ENCODE measurements at regions not wholly inside any gene's neighbourhood (a gene's known extent, or its start where the extent isn't known, plus 50 kb on each side); places are given as distances from the start of the nearest gene placed in this dataset.

DNA sequence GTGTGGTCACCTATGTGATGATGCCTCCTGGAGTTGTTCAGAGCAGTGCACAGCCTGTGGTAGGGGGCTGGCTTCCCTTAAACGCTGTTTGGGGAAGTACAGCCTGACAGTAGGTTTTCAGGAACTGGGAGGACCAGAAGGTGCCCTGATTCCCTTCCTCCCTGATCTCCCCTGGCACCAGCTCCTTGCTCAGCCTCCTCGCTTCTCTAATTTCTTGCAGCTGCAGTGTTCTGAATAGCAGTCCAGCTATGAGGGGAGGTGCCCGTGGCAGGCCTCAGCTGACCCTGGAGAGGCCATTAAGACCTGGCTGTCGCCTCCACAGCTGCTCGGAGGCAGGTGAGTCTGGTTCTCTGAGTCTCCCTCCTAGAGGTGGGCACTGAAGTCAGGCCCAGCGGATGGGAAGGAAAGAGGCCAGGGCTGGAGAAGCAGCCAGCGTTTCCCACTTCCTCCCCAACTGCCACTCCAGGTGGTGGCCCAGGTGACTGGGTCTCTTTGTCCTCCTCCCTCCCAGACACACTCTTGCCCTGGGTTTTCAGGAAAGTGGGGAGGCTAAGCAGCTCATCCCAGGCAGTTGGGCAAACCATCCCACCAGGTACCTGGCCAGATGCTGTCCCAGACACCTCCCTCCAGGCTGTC lies 52.0 kb upstream of the RPL11 start:
- no peak overlapping the region for H3K4me3 Mint-ChIP-seq
- H3K36me3 Mint-ChIP-seq: no peaks in the 10 kb centered on the region
- peaks cover 23% of the 10 kb centered on the region for H3K4me1 Mint-ChIP-seq (ENCODE audit: low read depth)
- no peak overlapping the region for H3K27ac Mint-ChIP-seq
- H3K27me3 Mint-ChIP-seq: no peaks in the 10 kb centered on the region
- no peaks in the 10 kb centered on the region for H3K9me3 Mint-ChIP-seq (ENCODE audit: low read depth)

GRCh38 chr1:23638786-23639241 lies 52.8 kb upstream of the RPL11 start:
- no peaks in the 10 kb centered on the region for H3K27me3 Mint-ChIP-seq
- H3K4me1 Mint-ChIP-seq (ENCODE audit: low read depth): peaks cover 29% of the 10 kb centered on the region
- H3K27ac Mint-ChIP-seq: no peak overlapping the region
- H3K9me3 Mint-ChIP-seq (ENCODE audit: low read depth): no peaks in the 10 kb centered on the region
- no peaks in the 10 kb centered on the region for H3K36me3 Mint-ChIP-seq
- H3K4me3 Mint-ChIP-seq: no peak overlapping the region

DNA sequence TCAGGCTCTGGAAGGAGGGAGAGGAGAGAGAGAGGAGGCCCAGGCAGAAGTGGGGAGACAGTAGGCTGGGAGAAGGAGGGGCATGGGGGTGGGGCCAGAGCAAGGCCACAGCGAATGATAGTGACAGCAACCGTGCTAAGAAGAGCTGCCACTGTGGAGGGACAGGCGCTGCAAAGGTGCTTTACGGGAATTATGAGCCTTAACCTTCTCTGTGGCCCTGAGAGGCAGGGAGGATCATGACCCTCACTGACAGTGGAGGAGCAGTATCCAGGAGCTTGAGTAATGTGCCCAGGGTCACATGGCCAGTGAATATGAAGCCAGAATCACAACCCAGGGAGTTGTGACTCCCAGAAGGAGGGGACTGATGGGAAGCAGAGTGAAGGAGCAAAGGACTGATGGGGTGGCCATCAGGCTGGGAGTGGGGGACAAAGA lies 53.4 kb upstream of the RPL11 start:
- no peaks in the 10 kb centered on the region for H3K9me3 Mint-ChIP-seq (ENCODE audit: low read depth)
- no peaks in the 10 kb centered on the region for H3K27me3 Mint-ChIP-seq
- no peak overlapping the region for H3K27ac Mint-ChIP-seq
- peaks cover 29% of the 10 kb centered on the region for H3K4me1 Mint-ChIP-seq (ENCODE audit: low read depth)
- H3K36me3 Mint-ChIP-seq: no peaks in the 10 kb centered on the region
- no peak overlapping the region for H3K4me3 Mint-ChIP-seq

- Mint-ChIP-seq H3K4me3 (no peak overlapping the region), H3K4me1 (ENCODE audit: low read depth) (peaks cover 29% of the 10 kb centered on the region), H3K9me3 (ENCODE audit: low read depth) (no peaks in the 10 kb centered on the region)
Measured at GRCh38 chr1:23636009-23636408, 55.6 kb upstream of the RPL11 start.

DNA sequence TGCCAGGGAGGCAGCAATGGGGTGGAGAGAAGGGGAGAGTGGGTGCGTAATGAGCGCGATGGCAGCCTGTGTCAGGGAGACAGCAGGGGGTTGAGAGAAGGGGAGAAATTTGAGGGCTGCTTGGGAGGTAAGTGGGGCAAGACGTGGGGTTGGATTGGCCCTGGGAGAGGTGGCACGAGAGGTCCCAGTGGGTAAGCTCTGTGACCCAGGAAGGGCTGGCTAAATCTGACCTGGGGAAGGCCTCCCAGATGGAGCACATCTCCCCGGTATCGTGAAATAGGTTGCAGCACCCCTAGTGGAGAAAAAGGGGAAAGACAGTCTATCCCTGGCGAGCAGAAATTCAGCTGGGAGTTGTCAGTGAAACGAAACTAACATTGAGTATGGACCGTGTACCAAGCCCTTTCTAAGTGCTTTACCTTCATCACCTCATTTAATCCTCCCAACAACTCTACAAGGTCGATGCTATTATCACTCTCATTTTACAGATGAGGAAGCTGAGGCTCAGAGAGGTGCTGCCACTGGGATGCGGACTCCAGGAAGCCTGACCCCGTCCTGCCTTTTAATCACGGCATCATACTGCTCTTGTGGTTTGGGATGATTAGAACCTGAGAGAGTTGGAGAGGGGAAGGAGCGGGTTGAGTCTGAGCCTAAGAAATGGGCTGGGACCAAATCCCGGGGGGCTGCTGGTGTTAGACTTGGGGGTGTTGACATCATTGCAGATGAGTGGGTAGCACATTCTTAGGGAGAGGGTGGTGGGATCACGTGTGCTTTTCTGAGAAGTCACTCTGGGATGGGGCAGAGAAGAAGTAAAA lies 56.6 kb upstream of the RPL11 start:
- Mint-ChIP-seq H3K4me1 (ENCODE audit: low read depth) (peaks cover 33% of the 10 kb centered on the region), H3K4me3 (peak overlapping the region; percentile 63), H3K36me3 (no peaks in the 10 kb centered on the region), H3K9me3 (ENCODE audit: low read depth) (no peaks in the 10 kb centered on the region), H3K27me3 (no peaks in the 10 kb centered on the region), H3K27ac (peak overlapping the region; percentile 88)

More at GRCh38 chr1:23636009-23636408, 55.6 kb upstream of the RPL11 start:
- H3K27me3 Mint-ChIP-seq: no peaks in the 10 kb centered on the region
- no peaks in the 10 kb centered on the region for H3K36me3 Mint-ChIP-seq
- peak overlapping the region; percentile 58 for H3K27ac Mint-ChIP-seq

DNA sequence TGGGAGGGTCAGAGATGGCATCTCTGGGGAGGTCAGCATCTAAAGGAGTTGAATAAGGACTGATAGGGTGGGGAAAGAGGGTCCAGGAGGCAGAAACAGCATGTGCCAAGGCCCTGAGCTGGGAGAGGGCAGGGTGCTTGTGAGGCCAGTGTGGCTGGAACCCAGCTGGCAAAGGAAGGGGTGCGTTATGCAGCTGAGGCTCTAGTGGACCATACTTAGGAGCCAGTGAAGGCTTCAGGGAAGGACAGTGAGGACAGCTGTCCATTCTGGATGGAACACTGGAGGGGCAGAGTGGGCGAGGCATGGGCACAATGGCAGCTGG lies 57.1 kb upstream of the RPL11 start:
- H3K9me3 Mint-ChIP-seq (ENCODE audit: low read depth): no peaks in the 10 kb centered on the region
- H3K4me1 Mint-ChIP-seq (ENCODE audit: low read depth): peaks cover 38% of the 10 kb centered on the region
- H3K27ac Mint-ChIP-seq: peak overlapping the region; percentile 88
- H3K27me3 Mint-ChIP-seq: no peaks in the 10 kb centered on the region
- no peaks in the 10 kb centered on the region for H3K36me3 Mint-ChIP-seq
- H3K4me3 Mint-ChIP-seq: peak overlapping the region; percentile 13

- Mint-ChIP-seq H3K27ac (peak overlapping the region; percentile 58), H3K36me3 (no peaks in the 10 kb centered on the region), H3K27me3 (no peaks in the 10 kb centered on the region), H3K9me3 (ENCODE audit: low read depth) (no peaks in the 10 kb centered on the region), H3K4me1 (ENCODE audit: low read depth) (peaks cover 48% of the 10 kb centered on the region), H3K4me3 (no peak overlapping the region)
Measured at GRCh38 chr1:23632479-23633160, 59.0 kb upstream of the RPL11 start.

- H3K27ac Mint-ChIP-seq: no peak overlapping the region
Measured at GRCh38 chr1:23629708-23630290, 61.8 kb upstream of the RPL11 start.

GRCh38 chr1:23628951-23629387 lies 62.6 kb upstream of the RPL11 start:
- H3K4me1 Mint-ChIP-seq (ENCODE audit: low read depth): peaks cover 50% of the 10 kb centered on the region
- H3K36me3 Mint-ChIP-seq: peaks cover 6% of the 10 kb centered on the region
- H3K27ac Mint-ChIP-seq: peak overlapping the region; percentile 88
- H3K4me3 Mint-ChIP-seq: peak overlapping the region; percentile 58
- H3K9me3 Mint-ChIP-seq (ENCODE audit: low read depth): peaks cover 4% of the 10 kb centered on the region
- H3K27me3 Mint-ChIP-seq: no peaks in the 10 kb centered on the region

More at GRCh38 chr1:23629708-23630290, 61.8 kb upstream of the RPL11 start:
- Mint-ChIP-seq H3K36me3 (peaks cover 3% of the 10 kb centered on the region), H3K4me1 (ENCODE audit: low read depth) (peaks cover 52% of the 10 kb centered on the region), H3K4me3 (no peak overlapping the region), H3K27me3 (no peaks in the 10 kb centered on the region), H3K9me3 (ENCODE audit: low read depth) (peaks cover 4% of the 10 kb centered on the region)

DNA sequence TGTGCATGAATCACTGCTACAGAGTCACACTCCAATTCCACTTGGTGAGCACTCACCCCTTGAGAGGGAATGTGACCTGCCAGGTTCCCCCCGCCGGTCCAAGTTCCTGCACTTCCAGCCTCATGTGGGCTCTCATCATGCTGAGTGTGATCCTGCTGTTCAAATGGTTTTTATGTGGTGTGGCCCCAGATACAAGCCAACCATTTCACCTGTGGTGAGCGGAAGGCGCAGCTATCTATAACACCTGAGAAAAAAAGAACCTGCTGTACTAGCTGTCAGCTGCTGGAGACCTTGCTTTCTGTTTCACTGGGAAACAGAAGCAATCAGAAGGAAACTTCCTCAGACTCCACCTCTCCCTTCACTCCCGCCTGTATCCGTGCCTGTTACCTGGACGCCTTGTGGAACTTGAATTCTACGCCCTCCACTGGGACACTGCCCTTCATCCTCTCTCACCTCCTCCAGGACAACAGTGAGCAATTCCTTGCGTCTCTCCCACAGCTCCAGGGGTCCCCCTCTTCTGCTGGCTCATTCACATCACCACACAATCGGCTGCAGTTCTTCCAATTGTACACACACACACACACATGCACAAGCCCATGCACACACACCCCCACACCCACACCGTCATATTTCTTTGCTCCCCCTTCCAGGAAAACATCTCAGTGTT lies 64.4 kb upstream of the RPL11 start:
- H3K4me3 Mint-ChIP-seq: peak overlapping the region; percentile 88
- H3K27me3 Mint-ChIP-seq: no peaks in the 10 kb centered on the region
- peaks cover 65% of the 10 kb centered on the region for H3K4me1 Mint-ChIP-seq (ENCODE audit: low read depth)
- H3K9me3 Mint-ChIP-seq (ENCODE audit: low read depth): peaks cover 4% of the 10 kb centered on the region
- H3K36me3 Mint-ChIP-seq: peaks cover 8% of the 10 kb centered on the region
- peak overlapping the region; percentile 93 for H3K27ac Mint-ChIP-seq

DNA sequence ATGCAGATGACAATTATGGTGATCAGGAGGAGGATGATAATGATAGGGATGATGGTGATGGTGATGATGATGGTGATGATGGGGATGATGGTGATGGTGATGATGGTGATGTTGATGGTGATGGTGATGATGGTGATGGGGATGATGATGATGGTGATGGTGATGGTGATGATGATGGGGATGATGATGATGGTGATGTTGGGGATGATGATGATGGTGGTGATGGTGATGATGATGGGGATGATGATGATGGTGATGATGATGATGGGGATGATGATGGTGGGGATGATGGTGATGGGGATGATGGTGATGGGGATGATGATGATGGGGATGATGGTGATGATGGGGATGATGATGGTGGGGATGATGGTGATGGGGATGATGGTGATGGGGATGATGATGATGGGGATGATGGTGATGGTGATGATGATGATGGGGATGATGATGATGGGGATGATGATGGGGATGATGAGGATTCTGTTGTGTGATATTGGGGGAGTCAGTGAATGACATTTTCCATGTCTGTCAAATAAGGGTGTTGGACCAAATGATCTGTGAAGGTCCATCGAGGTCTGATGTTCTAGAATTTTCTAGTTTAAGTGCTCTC lies 65.6 kb upstream of the RPL11 start:
- H3K9me3 Mint-ChIP-seq (ENCODE audit: low read depth): peaks cover 4% of the 10 kb centered on the region
- H3K4me3 Mint-ChIP-seq: peak overlapping the region; percentile 32
- H3K36me3 Mint-ChIP-seq: peaks cover 9% of the 10 kb centered on the region
- H3K4me1 Mint-ChIP-seq (ENCODE audit: low read depth): peaks cover 77% of the 10 kb centered on the region
- H3K27me3 Mint-ChIP-seq: no peaks in the 10 kb centered on the region
- peak overlapping the region; percentile 78 for H3K27ac Mint-ChIP-seq

- Mint-ChIP-seq H3K4me1 (ENCODE audit: low read depth) (peaks cover 79% of the 10 kb centered on the region), H3K36me3 (peaks cover 9% of the 10 kb centered on the region), H3K9me3 (ENCODE audit: low read depth) (peaks cover 4% of the 10 kb centered on the region), H3K4me3 (peak overlapping the region; percentile 33), H3K27ac (peak overlapping the region; percentile 78), H3K27me3 (no peaks in the 10 kb centered on the region)
Measured at GRCh38 chr1:23625459-23625858, 66.1 kb upstream of the RPL11 start.

GRCh38 chr1:23624440-23624839 lies 65.1 kb upstream of the ID3 start:
- Mint-ChIP-seq H3K9me3 (ENCODE audit: low read depth) (peaks cover 4% of the 10 kb centered on the region), H3K4me1 (ENCODE audit: low read depth) (peaks cover 82% of the 10 kb centered on the region), H3K27ac (peak overlapping the region; percentile 93), H3K4me3 (peak overlapping the region; percentile 64), H3K27me3 (no peaks in the 10 kb centered on the region), H3K36me3 (peaks cover 9% of the 10 kb centered on the region)

GRCh38 chr1:23622284-23622683 lies 63.0 kb upstream of the ID3 start:
- Mint-ChIP-seq H3K36me3 (peaks cover 9% of the 10 kb centered on the region), H3K4me3 (no peak overlapping the region), H3K4me1 (ENCODE audit: low read depth) (peaks cover 89% of the 10 kb centered on the region), H3K9me3 (ENCODE audit: low read depth) (peaks cover 4% of the 10 kb centered on the region), H3K27ac (peak overlapping the region; percentile 88), H3K27me3 (no peaks in the 10 kb centered on the region)
